ENCODE measurements at regions not wholly inside any gene's neighbourhood (a gene's known extent, or its start where the extent isn't known, plus 50 kb on each side); places are given as distances from the start of the nearest gene placed in this dataset.

DNA sequence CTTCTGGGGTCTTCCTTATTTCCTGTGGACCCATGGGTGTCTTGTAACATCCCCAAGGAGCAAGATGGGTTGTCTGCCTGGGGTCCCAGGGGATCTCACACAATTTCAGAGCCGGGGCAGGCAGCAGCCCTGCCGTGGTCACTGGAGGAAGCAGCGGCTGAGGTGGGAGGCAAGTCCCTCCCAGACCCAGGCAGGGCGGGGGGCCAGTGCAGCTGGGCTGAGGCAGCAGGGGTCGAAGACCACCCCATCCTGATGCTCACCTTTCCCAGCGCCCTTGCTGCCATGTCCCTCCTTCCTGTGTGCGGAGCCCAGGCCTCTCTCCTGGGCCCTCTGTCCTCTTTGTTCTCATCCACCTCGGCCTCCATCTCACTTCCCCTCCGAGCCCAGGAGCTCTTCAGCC is 583.0 kb upstream of the COBL start:
- TF ChIP-seq TAF1 (IDR thresholded peaks at IDR 0.05; ENCODE audit: low read depth, low read length) (no peak), POLR2A (IDR thresholded peaks at IDR 0.05; ENCODE audit: low read depth, low read length) (no peak), POLR2AphosphoS5 (IDR thresholded peaks at IDR 0.05; ENCODE audit: low read depth, low read length) (no peak)
